ENCODE measurements at regions not wholly inside any gene's neighbourhood (a gene's known extent, or its start where the extent isn't known, plus 50 kb on each side); places are given as distances from the start of the nearest gene placed in this dataset.
"Not testable (repeated sequence)": the region's sequence is repeated elsewhere in the genome, so short reads cannot be mapped to it uniquely, and the experiment has no call there.

GRCh38 chr2:111428915-111429314, 308.2 kb downstream of the BCL2L11 start:
- not testable (repeated sequence) for H3K36me3 ChIP-seq (ENCODE audit: control insufficient read depth, low read length); H3F3A ChIP-seq (ENCODE audit: control insufficient read depth, insufficient read depth); H3K27me3 ChIP-seq (ENCODE audit: control insufficient read depth, low read length); H4K20me1 ChIP-seq (ENCODE audit: control insufficient read depth, insufficient read depth, low read depth, low read length); H3K9me3 ChIP-seq (ENCODE audit: control insufficient read depth, insufficient read depth, low read length); H3K79me2 ChIP-seq (ENCODE audit: control insufficient read depth, low read length); H3K9me2 ChIP-seq (replicated peaks; ENCODE audit: control insufficient read depth, low read length)
- H3K27ac ChIP-seq (ENCODE audit: low read depth, low read length) = peak overlapping the region; percentile 78
- peaks cover 41% of the 10 kb centered on the region for H3K4me1 ChIP-seq (ENCODE audit: control insufficient read depth, low read length)
- peak overlapping the region; percentile 61 for H3K4me2 ChIP-seq (ENCODE audit: low read length)
- H3K4me3 ChIP-seq (ENCODE audit: low read length) = peak overlapping the region; percentile 54

GRCh38 chr2:111429353-111429752, 308.6 kb downstream of the BCL2L11 start:
- not testable (repeated sequence) for H3K36me3 ChIP-seq (ENCODE audit: control insufficient read depth, low read length); H3F3A ChIP-seq (ENCODE audit: control insufficient read depth, insufficient read depth); H4K20me1 ChIP-seq (ENCODE audit: control insufficient read depth, insufficient read depth, low read depth, low read length); H3K79me2 ChIP-seq (ENCODE audit: control insufficient read depth, low read length); H3K9me2 ChIP-seq (replicated peaks; ENCODE audit: control insufficient read depth, low read length); H3K9me3 ChIP-seq (ENCODE audit: control insufficient read depth, insufficient read depth, low read length); H3K27me3 ChIP-seq (ENCODE audit: control insufficient read depth, low read length)
- Histone ChIP-seq H3K4me3 (ENCODE audit: low read length) (peak overlapping the region; percentile 54), H3K4me2 (ENCODE audit: low read length) (peak overlapping the region; percentile 61), H3K4me1 (ENCODE audit: control insufficient read depth, low read length) (peaks cover 41% of the 10 kb centered on the region), H3K27ac (ENCODE audit: low read depth, low read length) (peak overlapping the region; percentile 78)

GRCh38 chr2:111430817-111431661, 310.3 kb downstream of the BCL2L11 start:
- H3K27me3 ChIP-seq (ENCODE audit: control insufficient read depth, low read length); H3K9me2 ChIP-seq (replicated peaks; ENCODE audit: control insufficient read depth, low read length); H4K20me1 ChIP-seq (ENCODE audit: control insufficient read depth, insufficient read depth, low read depth, low read length); H3K36me3 ChIP-seq (ENCODE audit: control insufficient read depth, low read length); H3K9me3 ChIP-seq (ENCODE audit: control insufficient read depth, insufficient read depth, low read length); H3K4me3 ChIP-seq (ENCODE audit: low read length); H3F3A ChIP-seq (ENCODE audit: control insufficient read depth, insufficient read depth); H3K79me2 ChIP-seq (ENCODE audit: control insufficient read depth, low read length): not testable (repeated sequence)
- Histone ChIP-seq H3K27ac (ENCODE audit: low read depth, low read length) (peak overlapping the region; percentile 43), H3K4me2 (ENCODE audit: low read length) (0 out of 2 replicates have a peak overlapping the region, but pooled peaks have one; percentile 16), H3K4me1 (ENCODE audit: control insufficient read depth, low read length) (peaks cover 41% of the 10 kb centered on the region)

- H3K4me2 ChIP-seq (ENCODE audit: low read length) = peak overlapping the region; percentile 70
- not testable (repeated sequence) for H4K20me1 ChIP-seq (ENCODE audit: control insufficient read depth, insufficient read depth, low read depth, low read length); H3K27me3 ChIP-seq (ENCODE audit: control insufficient read depth, low read length); H3K9me2 ChIP-seq (replicated peaks; ENCODE audit: control insufficient read depth, low read length); H3K9me3 ChIP-seq (ENCODE audit: control insufficient read depth, insufficient read depth, low read length); H3K36me3 ChIP-seq (ENCODE audit: control insufficient read depth, low read length); H3F3A ChIP-seq (ENCODE audit: control insufficient read depth, insufficient read depth); H3K79me2 ChIP-seq (ENCODE audit: control insufficient read depth, low read length)
- H3K4me1 ChIP-seq (ENCODE audit: control insufficient read depth, low read length) = peaks cover 41% of the 10 kb centered on the region
- peak overlapping the region; percentile 49 for H3K4me3 ChIP-seq (ENCODE audit: low read length)
- peak overlapping the region; percentile 85 for H3K27ac ChIP-seq (ENCODE audit: low read depth, low read length)
These were observed 311.7 kb downstream of the BCL2L11 start for GRCh38 chr2:111432423-111432822.

GRCh38 chr2:111432916-111433499, 312.3 kb downstream of the BCL2L11 start:
- H3K27ac ChIP-seq (ENCODE audit: low read depth, low read length) = peak overlapping the region; percentile 85
- not testable (repeated sequence) for H3K79me2 ChIP-seq (ENCODE audit: control insufficient read depth, low read length); H3K4me3 ChIP-seq (ENCODE audit: low read length); H4K20me1 ChIP-seq (ENCODE audit: control insufficient read depth, insufficient read depth, low read depth, low read length); H3K27me3 ChIP-seq (ENCODE audit: control insufficient read depth, low read length); H3K9me2 ChIP-seq (replicated peaks; ENCODE audit: control insufficient read depth, low read length); H3K36me3 ChIP-seq (ENCODE audit: control insufficient read depth, low read length); H3F3A ChIP-seq (ENCODE audit: control insufficient read depth, insufficient read depth); H3K9me3 ChIP-seq (ENCODE audit: control insufficient read depth, insufficient read depth, low read length)
- H3K4me2 ChIP-seq (ENCODE audit: low read length) = peak overlapping the region; percentile 70
- peaks cover 44% of the 10 kb centered on the region for H3K4me1 ChIP-seq (ENCODE audit: control insufficient read depth, low read length)

- not testable (repeated sequence) for H3K9me2 ChIP-seq (replicated peaks; ENCODE audit: control insufficient read depth, low read length); H3K27ac ChIP-seq (ENCODE audit: low read depth, low read length); H3K79me2 ChIP-seq (ENCODE audit: control insufficient read depth, low read length)
These were observed 313.3 kb downstream of the BCL2L11 start for GRCh38 chr2:111433892-111434607.

GRCh38 chr2:111434608-111434939, 313.9 kb downstream of the BCL2L11 start:
- H3K4me1 ChIP-seq (ENCODE audit: control insufficient read depth, low read length) = peaks cover 36% of the 10 kb centered on the region
- not testable (repeated sequence) for H3K4me3 ChIP-seq (ENCODE audit: low read length); H3F3A ChIP-seq (ENCODE audit: control insufficient read depth, insufficient read depth); H3K9me2 ChIP-seq (replicated peaks; ENCODE audit: control insufficient read depth, low read length); H3K4me2 ChIP-seq (ENCODE audit: low read length); H4K20me1 ChIP-seq (ENCODE audit: control insufficient read depth, insufficient read depth, low read depth, low read length); H3K27ac ChIP-seq (ENCODE audit: low read depth, low read length); H3K27me3 ChIP-seq (ENCODE audit: control insufficient read depth, low read length); H3K36me3 ChIP-seq (ENCODE audit: control insufficient read depth, low read length); H3K9me3 ChIP-seq (ENCODE audit: control insufficient read depth, insufficient read depth, low read length); H3K79me2 ChIP-seq (ENCODE audit: control insufficient read depth, low read length)

More at GRCh38 chr2:111433892-111434607, 313.3 kb downstream of the BCL2L11 start:
- not testable (repeated sequence) for H3K4me3 ChIP-seq (ENCODE audit: low read length); H3K36me3 ChIP-seq (ENCODE audit: control insufficient read depth, low read length); H4K20me1 ChIP-seq (ENCODE audit: control insufficient read depth, insufficient read depth, low read depth, low read length); H3K4me2 ChIP-seq (ENCODE audit: low read length); H3K9me3 ChIP-seq (ENCODE audit: control insufficient read depth, insufficient read depth, low read length); H3K27me3 ChIP-seq (ENCODE audit: control insufficient read depth, low read length); H3F3A ChIP-seq (ENCODE audit: control insufficient read depth, insufficient read depth)
- H3K4me1 ChIP-seq (ENCODE audit: control insufficient read depth, low read length) = peaks cover 39% of the 10 kb centered on the region

Measured in DOHH2 (cell line).